GM23338 (cell line): ENCODE measurements at regions not wholly inside any gene's neighbourhood (a gene's known extent, or its start where the extent isn't known, plus 50 kb on each side); places are given as distances from the start of the nearest gene placed in this dataset.

Experiments used
- ATAC-seq: fragments of 200-7000 bp; cut with Tn5 transposase; 3 replicates; pipeline ENCODE4 v1.9.1; 2020
- DNase-seq: peaks from one replicate; pipeline ENCODE4 v3.0.0-alpha.2; 2015; ENCODE audit warnings: low spot score
- H2AFZ ChIP-seq: fragments of 200-600 bp; sonication (generic); 2 replicates; pipeline ENCODE4 v1.8.0; 2016; ENCODE audit warnings: antibody characterized with exemption, mild to moderate bottlenecking, moderate library complexity
- H3F3A ChIP-seq: fragments of 200-600 bp; sonication (generic); replicated peaks from 2 replicates; pipeline ENCODE4 v1.8.0; 2017; ENCODE audit warnings: antibody characterized with exemption, mixed run types, low read depth
- H3K27ac ChIP-seq: fragments of 200-600 bp; sonication (generic); 2 replicates; pipeline ENCODE4 v1.6.1; 2016; ENCODE audit warnings: low read depth
- H3K27me3 ChIP-seq: fragments of 200-600 bp; sonication (generic); 2 replicates; pipeline ENCODE4 v1.8.0; 2016; ENCODE audit warnings: mild to moderate bottlenecking, mixed run types, moderate library complexity; ENCODE audit not compliant: insufficient read depth
- H3K36me3 ChIP-seq: fragments of 200-600 bp; sonication (generic); 2 replicates; pipeline ENCODE4 v1.8.0; 2016; ENCODE audit warnings: mild to moderate bottlenecking; ENCODE audit not compliant: insufficient read depth
- H3K4me1 ChIP-seq: fragments of 200-600 bp; sonication (generic); 2 replicates; pipeline ENCODE4 v1.8.0; 2016; ENCODE audit warnings: mild to moderate bottlenecking, moderate library complexity; ENCODE audit not compliant: insufficient read depth
- H3K4me2 ChIP-seq: fragments of 200-600 bp; sonication (generic); 2 replicates; pipeline ENCODE4 v1.7.1; 2017; ENCODE audit warnings: mixed run types
- H3K4me3 ChIP-seq: fragments of 200-600 bp; sonication (generic); 2 replicates; pipeline ENCODE4 v1.6.1; 2016; ENCODE audit warnings: mixed run types
- H3K79me2 ChIP-seq: fragments of 200-600 bp; sonication (generic); replicated peaks from 2 replicates; pipeline ENCODE4 v1.8.0; 2017; ENCODE audit warnings: mild to moderate bottlenecking; ENCODE audit not compliant: insufficient read depth
- H3K9me2 ChIP-seq: fragments of 200-600 bp; sonication (generic); 2 replicates; pipeline ENCODE4 v1.8.0; 2017; ENCODE audit not compliant: insufficient read depth
- H4K20me1 ChIP-seq: fragments of 200-600 bp; sonication (generic); replicated peaks from 2 replicates; pipeline ENCODE4 v1.8.0; 2017; ENCODE audit warnings: mild to moderate bottlenecking; ENCODE audit not compliant: insufficient read depth
- H3K27ac Mint-ChIP-seq: 2 replicates; pipeline ENCODE4 v1.8.0; 2020; ENCODE audit warnings: inconsistent platforms, mild to moderate bottlenecking, moderate library complexity, mixed read lengths
- H3K27me3 Mint-ChIP-seq: 3 replicates; pipeline ENCODE4 v1.8.0; 2022; ENCODE audit warnings: low read depth, mild to moderate bottlenecking, moderate library complexity, mixed read lengths, inconsistent platforms; ENCODE audit not compliant: insufficient read depth, poor library complexity
- H3K36me3 Mint-ChIP-seq: 3 replicates; pipeline ENCODE4 v1.8.0; 2021; ENCODE audit warnings: low read depth, mild to moderate bottlenecking, inconsistent platforms, moderate library complexity, mixed read lengths
- H3K4me1 Mint-ChIP-seq: 3 replicates; pipeline ENCODE4 v1.8.0; 2020; ENCODE audit warnings: mild to moderate bottlenecking, inconsistent platforms, mixed read lengths
- H3K4me3 Mint-ChIP-seq: 3 replicates; pipeline ENCODE4 v1.8.0; 2021; ENCODE audit warnings: moderate library complexity, mild to moderate bottlenecking, inconsistent platforms, mixed read lengths
- H3K9me3 Mint-ChIP-seq: 3 replicates; pipeline ENCODE4 v1.8.0; 2020; ENCODE audit warnings: moderate library complexity, mild to moderate bottlenecking, inconsistent platforms, mixed read lengths
- CTCF ChIP-seq, 2 experiments: fragments of 200-600 bp in 1 of 2; sonication (generic) in 1 of 2; conservative IDR thresholded peaks; 2 replicates each; pipeline versions ENCODE4 v1.5.1 to v1.6.1; 2016 to 2017; ENCODE audit warnings: antibody characterized with exemption in 2 of 2, low read depth in 2 of 2, mild to moderate bottlenecking in 2 of 2, moderate library complexity in 1 of 2
- NANOG ChIP-seq: IDR thresholded peaks from 2 replicates; pipeline ENCODE4 v1.6.1; 2016; ENCODE audit warnings: antibody characterized with exemption, borderline replicate concordance
- STAT1 ChIP-seq: IDR thresholded peaks from one replicate; pipeline ENCODE4 v1.6.1; 2016; ENCODE audit warnings: antibody characterized with exemption; ENCODE audit not compliant: unreplicated experiment
- ZNF114 ChIP-seq: fragments of 250-450 bp; sonication (Bioruptor Pico); IDR thresholded peaks from 2 replicates; pipeline ENCODE4 v1.5.0; 2020; ENCODE audit warnings: mild to moderate bottlenecking, moderate library complexity
- TF ChIP-seq, protein P1 (sequence below): IDR thresholded peaks from one replicate; pipeline ENCODE4 v1.6.1; 2018; ENCODE audit warnings: antibody characterized with exemption; ENCODE audit not compliant: unreplicated experiment

GRCh38 chr7:36047091-36047658 is 105.9 kb upstream of the EEPD1 start:
- Histone ChIP-seq H2AFZ (peak overlapping the region; percentile 29; the same call in 1 of the 2 replicates), H3K27ac (no peak overlapping the region), H3K9me2 (peaks cover 8% of the 10 kb centered on the region), H3K4me3 (no peak overlapping the region), H3K4me1 (peaks cover 26% of the 10 kb centered on the region), H3K27me3 (no peaks in the 10 kb centered on the region), H3K36me3 (no peaks in the 10 kb centered on the region; the same call in 1 of the 2 replicates), H4K20me1 (no peaks in the 10 kb centered on the region), H3F3A (no peaks in the 10 kb centered on the region), H3K79me2 (no peaks in the 10 kb centered on the region), H3K4me2 (no peak overlapping the region)
- DNase-seq (peak; percentile 29), ATAC-seq (peak; percentile 63)
- Mint-ChIP-seq H3K36me3 (no peaks in the 10 kb centered on the region), H3K4me1 (peaks cover 47% of the 10 kb centered on the region), H3K27me3 (peaks cover 6% of the 10 kb centered on the region), H3K4me3 (no peak overlapping the region), H3K27ac (no peak overlapping the region), H3K9me3 (no peaks in the 10 kb centered on the region)
- TF ChIP-seq, protein P1, sequence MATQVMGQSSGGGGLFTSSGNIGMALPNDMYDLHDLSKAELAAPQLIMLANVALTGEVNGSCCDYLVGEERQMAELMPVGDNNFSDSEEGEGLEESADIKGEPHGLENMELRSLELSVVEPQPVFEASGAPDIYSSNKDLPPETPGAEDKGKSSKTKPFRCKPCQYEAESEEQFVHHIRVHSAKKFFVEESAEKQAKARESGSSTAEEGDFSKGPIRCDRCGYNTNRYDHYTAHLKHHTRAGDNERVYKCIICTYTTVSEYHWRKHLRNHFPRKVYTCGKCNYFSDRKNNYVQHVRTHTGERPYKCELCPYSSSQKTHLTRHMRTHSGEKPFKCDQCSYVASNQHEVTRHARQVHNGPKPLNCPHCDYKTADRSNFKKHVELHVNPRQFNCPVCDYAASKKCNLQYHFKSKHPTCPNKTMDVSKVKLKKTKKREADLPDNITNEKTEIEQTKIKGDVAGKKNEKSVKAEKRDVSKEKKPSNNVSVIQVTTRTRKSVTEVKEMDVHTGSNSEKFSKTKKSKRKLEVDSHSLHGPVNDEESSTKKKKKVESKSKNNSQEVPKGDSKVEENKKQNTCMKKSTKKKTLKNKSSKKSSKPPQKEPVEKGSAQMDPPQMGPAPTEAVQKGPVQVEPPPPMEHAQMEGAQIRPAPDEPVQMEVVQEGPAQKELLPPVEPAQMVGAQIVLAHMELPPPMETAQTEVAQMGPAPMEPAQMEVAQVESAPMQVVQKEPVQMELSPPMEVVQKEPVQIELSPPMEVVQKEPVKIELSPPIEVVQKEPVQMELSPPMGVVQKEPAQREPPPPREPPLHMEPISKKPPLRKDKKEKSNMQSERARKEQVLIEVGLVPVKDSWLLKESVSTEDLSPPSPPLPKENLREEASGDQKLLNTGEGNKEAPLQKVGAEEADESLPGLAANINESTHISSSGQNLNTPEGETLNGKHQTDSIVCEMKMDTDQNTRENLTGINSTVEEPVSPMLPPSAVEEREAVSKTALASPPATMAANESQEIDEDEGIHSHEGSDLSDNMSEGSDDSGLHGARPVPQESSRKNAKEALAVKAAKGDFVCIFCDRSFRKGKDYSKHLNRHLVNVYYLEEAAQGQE, result no peak
- TF ChIP-seq CTCF (conservative IDR thresholded peaks at IDR 0.05; ENCODE audit: low read depth in 2 of 2) (peak; percentile 37 to 38), NANOG (no peak), STAT1 (no peak)

DNA sequence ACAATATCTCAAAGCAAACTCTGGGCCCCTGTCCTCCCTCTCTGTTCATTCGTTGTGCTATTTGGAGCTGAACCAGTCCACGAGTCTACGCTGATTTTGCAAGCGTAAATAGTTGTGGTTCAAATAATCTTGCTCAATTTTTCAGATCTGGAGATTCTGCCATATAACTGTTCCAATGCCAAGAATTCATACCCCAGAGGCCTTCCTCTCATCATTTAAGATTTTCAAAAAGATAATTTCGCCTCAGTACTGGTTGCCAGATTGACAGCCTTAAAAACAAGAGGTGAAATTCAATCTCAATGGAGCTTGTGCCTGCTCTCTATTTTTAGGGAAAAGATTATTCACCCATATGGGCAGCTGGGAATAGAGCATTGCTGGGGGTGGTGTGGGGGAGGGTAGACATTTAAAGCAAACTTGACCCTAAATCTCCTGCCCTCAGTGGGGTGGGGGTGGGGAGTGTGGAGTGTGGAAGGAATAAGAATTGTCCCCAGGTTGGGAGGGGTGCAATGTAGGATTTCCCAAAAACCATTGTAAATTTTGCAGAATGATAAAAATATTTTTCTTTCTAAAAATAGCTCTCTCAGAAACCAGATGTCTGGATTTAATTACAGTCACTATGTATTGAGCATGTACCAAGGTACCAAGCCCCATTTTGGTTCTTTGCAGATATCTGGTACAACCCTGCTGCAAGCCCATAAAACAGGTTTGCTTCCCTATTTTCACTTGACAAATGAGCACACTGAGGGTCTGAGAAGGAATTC is 104.7 kb upstream of the EEPD1 start:
- Histone ChIP-seq H3K4me1 (peaks cover 26% of the 10 kb centered on the region), H3K27me3 (no peaks in the 10 kb centered on the region), H3K79me2 (no peaks in the 10 kb centered on the region), H4K20me1 (no peaks in the 10 kb centered on the region), H3K27ac (no peak overlapping the region), H3K4me3 (no peak overlapping the region), H3F3A (no peaks in the 10 kb centered on the region), H3K36me3 (no peaks in the 10 kb centered on the region; the same call in 1 of the 2 replicates), H2AFZ (peak overlapping the region; percentile 84), H3K4me2 (0 out of 2 replicates have a peak overlapping the region, but pooled peaks have one; percentile 32), H3K9me2 (peaks cover 8% of the 10 kb centered on the region)
- Mint-ChIP-seq H3K4me1 (peaks cover 47% of the 10 kb centered on the region), H3K4me3 (no peak overlapping the region; the same call in 2 of the 3 replicates), H3K36me3 (no peaks in the 10 kb centered on the region), H3K27me3 (peaks cover 3% of the 10 kb centered on the region), H3K27ac (no peak overlapping the region), H3K9me3 (no peaks in the 10 kb centered on the region)
- DNase-seq (no peak), ATAC-seq (no peak)
- TF ChIP-seq, protein P1, result no peak
- no peak for TF ChIP-seq ZNF114 (CRISPR knock-in tag)
